Fibroblast of skin of scalp (primary cell): ENCODE measurements at regions not wholly inside any gene's neighbourhood (a gene's known extent, or its start where the extent isn't known, plus 50 kb on each side); places are given as distances from the start of the nearest gene placed in this dataset.
A peak's percentile ranks its signal among the peaks of the same experiment; 100 is the strongest.

Experiments used
- DNase-seq: peaks from one replicate; pipeline ENCODE4 v3.0.0-alpha.2; 2013

DNA sequence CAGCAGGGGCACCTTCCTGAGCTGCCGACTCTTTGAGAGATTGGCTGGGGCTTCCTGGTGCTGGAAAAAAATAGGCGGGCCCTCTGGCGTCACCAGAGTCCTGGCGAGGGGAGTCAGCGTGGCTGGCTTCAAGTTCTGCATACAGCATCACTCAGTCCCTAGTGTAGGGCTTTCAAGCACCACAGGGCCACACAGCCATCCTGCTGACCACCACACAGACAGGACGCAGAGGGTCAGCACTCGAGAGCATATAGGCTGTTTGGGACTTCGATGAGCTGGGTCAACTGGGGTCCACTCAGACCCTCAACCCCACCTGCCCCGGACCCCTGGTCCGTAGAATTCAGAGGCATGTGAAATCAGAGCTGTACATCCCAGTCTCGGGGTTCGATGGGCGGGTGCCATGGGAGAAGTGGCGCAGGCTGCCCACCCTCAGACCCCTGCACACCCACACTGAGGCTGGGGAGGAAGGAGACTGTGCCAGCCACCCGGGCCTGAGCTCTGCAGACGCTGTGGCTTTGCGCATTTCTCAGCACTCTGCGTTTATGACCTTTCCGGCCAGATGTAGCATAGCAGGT is 1131.9 kb downstream of the BRD1 start:
- DNase-seq, result no peak

DNA sequence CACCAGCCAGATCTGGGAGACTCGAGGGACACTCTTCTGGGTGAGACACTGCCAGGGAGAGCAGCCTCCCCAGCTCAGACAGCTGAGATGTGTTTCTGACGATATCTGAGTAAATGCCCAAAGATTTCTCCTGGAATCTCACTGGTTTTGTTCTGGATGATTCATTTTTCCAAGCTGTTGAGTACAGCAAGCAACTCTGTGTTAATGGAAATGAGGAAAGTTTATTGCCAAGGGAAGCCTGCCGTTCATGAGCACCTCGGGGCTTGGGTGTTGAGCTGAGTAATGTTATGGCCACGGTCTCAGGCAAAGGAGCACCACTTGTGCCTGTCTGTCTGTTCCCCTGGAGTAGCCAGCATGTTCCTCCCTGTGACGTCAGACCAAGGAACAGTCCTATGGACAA is 1132.4 kb downstream of the BRD1 start:
- peak; percentile 72 for DNase-seq

DNA sequence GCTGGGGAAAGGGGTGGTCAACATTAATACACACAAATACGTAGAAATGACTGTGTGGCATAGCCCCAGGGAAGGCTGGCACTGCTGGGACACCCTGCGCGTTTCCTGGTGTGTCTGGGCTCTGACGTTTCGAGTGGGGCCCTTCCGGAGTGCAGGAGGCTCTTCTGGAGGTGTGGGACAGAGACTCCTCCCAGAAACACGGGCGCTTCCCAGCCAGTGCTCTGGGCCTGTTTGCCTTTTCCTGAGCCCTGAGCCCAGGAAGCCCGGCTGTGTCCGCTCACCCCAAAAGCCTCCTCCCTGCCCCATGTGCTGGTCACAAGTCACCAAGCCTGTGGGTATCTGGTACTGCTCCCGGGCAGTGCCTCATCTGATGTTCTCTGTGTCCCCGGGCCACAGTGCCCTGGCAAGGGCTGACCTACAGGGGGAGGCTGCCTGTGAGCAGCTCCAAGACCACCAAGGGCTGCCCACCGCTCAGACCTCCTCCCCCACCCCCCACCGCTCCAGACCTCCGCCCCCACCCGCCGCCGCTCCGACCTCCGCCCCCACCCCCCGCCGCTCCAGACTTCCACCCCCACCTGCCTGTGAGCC is 1133.3 kb downstream of the BRD1 start:
- DNase-seq, result no peak

DNA sequence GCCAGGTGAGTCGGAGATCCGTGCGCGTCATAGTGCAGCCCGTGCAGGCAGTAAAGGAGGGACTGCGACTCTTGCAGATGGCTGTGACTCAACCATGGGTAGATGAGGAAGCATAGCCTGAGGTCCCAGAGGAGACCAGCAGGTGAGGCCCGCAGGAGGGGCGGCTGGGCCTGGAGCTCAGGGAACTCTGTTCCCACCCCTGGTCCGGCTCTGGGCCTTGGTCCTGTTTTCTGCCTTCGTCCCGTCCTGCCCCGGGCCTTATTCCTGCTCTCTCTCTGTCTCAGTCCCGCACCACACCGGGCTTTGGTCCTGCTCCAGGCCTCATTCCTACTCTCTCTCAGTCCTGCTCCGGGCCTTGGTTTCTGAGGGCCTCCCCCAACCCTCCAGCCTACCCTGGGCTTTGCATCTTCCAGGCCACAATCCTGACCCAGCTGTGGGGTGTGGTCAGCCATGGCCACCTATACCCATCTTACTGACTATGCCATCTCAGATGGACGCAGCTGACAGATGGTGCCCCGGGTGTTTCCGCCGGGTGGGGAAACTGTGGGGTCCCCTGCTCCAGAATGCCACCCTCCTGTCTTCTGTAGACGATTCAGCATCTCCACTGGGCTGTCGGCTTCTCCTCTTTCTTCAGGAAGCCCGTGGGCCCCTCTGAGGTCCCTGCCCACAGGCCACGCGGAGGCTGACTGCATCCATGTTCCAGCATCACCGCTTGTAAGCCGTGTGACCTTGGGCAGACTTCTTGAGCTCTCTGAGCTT is 1134.1 kb downstream of the BRD1 start:
- no peak for DNase-seq

DNA sequence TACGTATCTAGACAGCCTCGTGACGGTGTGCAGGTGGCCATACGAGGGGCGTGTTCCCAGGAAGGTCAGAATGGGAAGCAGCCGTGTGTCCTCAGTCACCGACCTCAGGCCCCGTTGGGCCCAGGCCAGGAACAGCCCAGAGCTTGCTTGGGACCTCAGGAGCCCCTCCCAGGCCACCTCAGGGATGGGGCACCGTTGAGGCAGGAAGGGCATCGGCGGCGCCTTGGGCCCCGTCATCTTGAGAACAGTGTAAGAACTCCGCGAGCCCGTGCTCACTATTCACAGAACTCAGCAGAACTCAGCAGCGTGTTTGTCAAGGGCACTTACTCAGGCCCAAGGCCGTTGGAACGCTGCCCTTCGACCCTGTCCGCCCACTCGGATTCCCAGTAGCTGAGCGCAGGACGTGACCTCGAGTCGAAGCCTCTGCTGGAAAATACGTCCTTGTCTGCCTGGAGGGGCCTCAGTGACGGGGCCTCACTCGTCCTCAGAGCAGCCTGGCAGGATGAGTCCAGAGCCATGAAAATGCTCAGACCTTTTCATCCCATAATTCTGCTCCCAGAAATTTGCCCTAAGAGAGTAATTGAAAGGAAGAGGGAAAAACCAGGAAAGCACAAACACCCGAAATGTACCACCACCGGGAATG is 1134.8 kb downstream of the BRD1 start:
- DNase-seq, result no peak

DNA sequence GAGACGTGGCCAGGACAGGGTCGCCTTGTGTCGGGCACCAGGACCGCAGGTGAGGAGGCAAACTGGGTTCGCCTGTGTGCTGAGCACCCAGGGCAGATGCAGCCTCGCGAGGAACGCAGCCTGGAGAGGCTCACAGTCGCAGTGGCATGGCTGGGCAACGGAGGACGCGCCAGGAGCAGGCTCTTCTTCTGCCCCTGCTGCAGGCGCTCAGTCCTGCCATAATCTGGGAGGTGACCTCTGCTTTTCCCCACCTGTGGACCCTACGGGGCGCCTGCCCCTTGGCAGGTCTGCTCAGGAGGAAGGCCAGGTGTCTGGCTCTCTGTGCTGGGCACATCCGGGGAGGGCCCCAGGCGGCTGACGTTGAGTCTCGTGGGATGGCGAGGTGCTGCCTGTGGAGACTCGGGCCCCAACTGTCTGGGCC is 1136.2 kb downstream of the BRD1 start:
- no peak for DNase-seq

DNA sequence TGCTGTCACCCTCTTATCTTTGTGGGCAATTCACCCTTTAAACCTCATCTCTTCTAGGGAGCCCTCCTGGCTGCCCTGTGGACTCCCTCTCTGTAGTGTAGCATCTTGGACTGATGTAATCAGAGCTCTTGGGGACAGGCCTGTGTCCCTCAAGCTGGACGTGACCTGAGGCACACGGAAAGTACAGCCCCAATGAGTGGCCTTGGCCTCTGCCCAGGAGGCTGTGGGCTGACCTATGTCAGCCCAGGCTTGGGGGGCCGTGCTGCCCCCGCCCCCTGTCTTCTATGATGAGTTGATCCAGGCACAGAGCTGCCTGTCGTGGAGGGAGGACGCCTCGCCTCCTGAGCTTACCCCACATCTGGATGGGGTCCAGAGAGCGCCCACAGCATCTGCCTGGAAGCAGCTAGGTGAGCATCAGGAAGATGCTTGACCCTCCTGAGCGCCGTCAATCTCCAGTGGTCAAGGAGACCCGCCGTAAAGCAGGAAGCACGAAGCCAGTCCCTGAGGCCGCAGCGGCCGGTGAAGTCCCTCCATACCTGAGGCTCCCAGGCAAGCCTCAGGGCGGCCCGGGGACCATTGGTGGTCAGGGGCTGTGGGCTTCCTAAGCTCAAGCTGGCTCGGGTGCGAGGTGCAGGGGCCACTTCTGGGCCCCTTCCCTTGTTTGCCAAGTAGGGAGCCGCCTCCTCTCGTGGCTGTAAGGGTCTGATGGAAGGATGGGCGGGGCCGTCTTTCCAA is 1136.9 kb downstream of the BRD1 start:
- DNase-seq, result no peak

DNA sequence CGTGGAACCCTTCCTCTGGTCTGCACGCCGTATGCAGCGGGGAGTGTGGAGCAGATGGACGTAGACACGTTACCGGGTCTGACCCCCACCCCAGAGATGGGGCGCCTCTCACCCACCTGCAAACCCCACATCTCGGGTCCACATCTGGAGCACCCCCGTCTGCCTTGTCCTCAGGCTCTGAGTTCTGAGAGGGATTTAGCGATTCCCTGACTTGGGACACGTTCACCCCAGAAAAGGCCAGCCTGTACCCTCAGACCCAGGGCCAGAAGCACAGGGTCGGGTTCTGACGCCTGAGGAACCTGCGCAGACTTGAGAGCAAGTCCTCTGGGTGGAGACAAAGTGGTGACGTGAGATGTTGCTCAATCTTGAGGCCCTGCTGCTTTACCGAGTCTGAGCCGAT is 1138.5 kb downstream of the BRD1 start:
- DNase-seq, result no peak

DNA sequence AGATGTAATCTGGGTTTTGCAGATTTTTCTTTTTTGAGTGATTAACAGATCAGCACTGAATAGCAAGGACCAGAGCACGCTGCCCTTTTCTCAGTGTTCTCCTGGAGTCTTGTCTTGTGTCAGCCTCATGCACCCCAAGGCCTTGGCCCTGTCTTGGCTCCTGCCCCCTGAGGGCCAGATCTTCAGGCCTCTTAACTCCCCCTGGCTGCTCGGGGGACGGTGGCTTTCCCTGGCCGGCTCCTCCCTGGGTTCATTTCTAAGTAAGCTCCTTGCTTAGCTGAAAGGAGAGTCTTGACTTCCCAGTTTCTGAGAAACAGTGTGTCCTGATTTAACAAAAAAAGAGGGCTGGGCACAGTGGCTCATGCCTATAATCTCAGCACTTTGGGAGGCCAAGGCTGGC is 1139.3 kb downstream of the BRD1 start:
- DNase-seq, result no peak

DNA sequence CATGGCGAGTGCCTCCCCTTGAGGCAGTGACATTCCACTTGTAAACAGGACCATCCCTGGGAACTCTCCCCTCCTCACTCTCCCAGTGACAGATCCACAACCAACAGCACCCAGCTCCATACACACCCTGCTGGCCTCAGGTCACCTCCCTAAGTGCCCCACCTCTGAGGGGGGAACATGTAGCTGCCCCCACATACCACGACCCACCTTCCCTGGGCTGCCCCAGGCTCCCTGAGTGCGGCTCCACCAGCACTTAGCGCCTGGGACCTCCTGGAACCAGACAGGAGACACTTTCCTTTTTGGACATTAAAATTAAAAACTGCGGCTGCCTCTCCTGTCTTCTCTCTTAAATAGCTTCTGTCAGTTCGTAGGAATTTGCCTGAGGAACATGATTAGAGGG is 1140.1 kb downstream of the BRD1 start:
- DNase-seq, result no peak

DNA sequence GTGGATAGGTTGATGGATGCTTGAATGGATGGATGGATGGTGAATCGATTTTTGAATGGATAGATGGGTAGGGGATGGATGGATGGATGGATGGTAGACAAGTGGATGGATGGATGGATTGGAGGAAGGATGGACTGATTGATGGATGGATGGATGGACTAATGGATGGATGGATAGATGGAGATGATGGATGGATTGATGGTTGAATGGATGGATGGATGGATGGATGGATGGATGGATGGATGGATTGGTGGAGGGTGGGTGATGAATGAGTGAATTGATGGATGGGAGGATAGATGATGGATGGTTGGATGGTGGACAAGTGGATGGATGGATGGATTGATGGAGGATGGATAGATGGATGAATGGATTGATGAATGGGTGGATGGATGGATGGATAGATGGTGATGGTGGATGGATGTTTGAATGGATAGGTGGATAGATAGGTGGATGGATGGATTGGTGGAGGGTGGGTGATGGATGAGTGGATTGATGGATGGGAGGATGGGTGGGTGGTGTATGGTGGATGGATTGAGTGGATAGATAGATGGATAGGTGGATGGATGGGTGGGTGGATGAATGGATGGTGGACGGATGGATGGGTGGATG is 1140.9 kb downstream of the BRD1 start:
- no peak for DNase-seq

DNA sequence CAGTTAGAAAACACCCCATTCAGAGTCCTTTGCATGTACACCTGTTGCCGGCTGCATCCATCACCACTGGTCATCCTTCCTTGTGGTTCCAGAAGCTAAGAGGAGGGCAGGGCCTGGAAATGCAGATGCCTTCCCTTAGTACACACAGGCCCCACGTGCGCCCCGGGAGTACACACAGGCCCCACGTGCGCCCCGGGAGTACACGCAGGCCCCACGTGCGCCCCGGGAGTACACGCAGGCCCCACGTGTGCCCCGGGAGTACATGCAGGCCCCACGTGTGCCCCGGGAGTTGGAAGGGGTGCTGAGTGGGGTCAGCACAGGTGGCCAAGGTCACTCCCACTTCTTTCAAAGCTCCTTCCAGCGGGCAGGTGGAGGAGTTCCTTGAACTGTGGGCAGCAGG is 1141.9 kb downstream of the BRD1 start:
- DNase-seq, result no peak

DNA sequence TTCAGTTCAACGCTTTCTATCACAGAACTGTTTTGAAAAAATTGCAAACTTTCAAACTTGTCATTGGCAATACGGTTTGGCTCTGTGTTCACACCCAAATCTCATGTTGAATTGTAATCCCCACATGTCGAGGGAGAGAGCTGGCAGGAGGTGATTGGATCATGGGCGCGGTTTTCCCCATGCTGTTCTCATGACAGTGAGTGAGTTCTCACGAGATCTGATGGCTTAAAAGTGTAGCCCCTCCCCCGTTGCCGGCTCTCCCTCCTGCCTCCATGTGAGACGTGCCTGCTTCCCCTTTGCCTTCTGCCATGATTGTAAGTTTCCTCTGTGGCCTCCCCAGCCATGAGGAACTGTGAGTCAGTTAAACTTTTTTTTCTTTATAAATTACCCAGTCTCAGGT is 1144.0 kb downstream of the BRD1 start:
- no peak for DNase-seq

DNA sequence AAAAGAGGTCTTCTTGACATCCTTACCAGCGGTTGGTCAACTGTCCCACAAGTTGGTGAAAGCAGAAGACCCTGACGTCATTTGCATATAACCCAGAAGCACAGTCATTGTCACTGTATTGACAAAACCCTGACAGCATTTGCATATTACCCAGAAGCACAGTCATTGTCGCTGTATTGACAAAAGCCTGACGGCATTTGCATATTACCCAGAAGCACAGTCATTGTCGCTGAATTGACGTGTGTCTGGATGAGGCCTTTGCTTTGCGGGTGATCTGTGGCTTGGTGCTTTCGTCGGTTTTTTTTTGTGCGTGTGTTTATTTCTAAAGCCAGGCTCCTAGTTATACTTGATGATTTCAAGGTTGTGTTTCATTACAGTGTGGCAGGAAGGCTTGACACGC is 1145.2 kb downstream of the BRD1 start:
- no peak for DNase-seq

DNA sequence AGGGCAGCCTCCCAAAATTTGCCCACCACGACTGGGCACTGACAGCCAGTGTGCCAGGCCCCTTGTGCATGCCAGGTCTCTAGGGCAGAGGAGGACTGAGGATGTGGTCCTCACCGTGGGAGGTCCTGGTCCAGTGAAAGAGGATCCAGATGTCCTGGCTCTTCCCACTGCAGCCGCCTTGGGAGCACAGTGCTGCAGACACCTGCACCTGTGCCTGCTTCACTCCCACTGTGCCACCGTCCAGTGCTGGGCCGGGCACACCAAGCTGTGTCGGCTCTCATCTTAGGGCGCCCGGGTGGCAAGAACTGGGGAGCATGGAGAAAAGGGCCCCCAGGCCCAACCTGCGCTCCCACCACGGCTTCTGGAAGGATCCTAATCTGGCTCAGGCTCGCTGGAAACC is 1147.1 kb downstream of the BRD1 start:
- DNase-seq, result no peak

DNA sequence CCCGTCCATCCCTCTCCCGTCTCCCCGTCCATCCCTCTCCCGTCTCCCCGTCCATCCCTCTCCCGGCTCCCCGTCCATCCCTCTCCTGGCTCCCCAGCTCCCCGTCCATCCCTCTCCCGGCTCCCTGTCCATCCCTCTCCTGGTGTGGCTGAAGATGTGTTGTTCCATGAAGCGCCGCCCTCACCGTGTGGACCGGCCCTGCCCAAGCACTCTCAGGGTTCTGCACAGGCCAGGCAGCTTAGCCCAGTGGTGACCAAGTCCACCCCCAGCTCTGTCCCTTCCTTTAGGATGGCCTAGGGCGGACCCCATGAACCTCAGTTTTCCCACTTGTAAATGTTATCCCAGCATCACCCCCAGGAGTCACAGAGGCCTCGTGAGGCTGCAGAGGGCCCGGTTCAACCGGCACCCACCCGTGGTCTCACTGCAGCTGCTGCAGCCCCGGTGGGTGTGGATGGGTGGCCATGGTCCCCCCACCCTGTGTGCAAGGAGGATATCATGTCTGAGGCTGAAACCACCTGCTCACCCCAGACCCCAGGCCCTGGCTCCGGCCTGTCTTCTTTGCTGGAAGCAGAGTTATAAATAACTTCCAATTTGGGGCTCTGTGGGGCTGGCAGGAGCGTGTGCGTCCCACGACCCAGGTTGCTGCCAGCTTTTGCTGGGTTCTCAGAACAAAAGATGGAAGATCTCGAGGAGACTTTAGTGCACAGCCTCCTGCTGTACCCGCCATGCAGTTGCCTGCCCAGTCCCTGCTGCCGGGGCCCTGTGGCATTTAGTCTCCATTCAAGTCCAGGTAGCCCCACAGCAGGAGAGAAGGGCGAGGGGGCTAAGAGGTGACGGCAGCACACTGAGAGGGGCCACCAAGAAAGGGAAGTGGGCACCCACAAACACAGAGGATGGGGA is 1147.8 kb downstream of the BRD1 start:
- DNase-seq, result no peak

DNA sequence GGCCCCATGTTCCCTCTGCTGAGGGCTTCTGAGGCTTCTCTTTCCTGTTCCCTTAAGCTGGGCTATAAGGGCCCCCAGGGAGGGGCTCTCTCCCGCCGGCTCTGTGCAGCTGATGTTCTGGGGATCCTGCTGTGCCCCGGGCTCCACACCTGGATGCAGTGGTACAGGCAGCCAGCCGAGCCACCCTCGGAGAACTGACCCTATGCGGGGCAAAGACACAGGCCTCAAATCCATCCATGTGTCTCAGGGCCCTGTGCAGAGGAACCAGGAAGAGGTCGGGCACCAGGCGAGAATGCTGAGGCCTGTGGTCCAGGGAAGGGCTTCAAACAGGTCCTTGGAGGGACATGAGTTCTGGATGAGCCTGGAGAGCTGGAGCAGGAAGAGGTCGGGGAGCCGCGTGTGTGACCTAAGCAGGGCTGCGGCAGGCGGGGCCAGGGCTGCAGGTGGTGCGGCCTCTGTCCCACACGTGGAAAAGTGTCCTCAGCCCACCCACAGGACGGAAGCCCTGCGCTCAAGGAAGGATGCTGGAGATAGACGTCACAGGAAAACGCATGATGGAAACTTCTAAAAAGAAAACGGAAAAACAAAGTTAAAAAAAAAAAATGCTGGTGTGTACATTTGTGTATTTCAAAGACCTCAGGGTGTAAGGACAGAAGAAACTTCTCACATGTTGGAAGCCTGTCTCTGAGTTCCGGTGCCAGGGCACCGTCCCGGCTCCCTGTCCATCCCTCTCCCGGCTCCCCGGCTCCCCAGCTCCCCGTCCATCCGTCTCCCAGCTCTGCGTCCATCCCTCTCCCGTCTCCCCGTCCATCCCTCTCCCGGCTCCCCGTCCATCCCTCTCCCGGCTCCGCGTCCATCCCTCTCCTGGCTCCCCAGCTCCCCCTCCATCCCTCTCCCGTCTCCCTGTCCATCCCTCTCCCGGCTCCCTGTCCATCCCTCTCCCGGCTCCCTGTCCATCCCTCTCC is 1149.2 kb downstream of the BRD1 start:
- DNase-seq, result no peak

DNA sequence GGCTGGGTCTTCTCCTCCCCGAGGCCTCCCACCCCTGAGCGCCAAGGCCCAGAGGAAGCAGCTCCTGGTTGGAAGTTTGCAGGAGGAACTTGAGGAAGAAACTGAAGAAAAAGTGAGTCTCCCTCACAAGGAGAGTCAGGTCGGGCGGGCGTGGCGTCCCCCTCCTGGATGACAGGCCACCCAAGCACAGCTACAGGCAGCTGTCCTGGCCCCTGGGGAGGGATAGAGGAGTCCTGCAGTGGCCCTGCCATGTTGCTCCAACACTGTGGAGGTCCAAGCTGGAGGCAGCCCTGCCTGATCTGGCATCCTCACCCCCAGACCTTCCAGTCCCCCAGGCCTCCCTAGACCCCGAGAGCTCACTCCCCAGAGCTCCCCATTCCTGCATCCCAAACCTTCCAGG is 1150.1 kb downstream of the BRD1 start:
- DNase-seq, result no peak

DNA sequence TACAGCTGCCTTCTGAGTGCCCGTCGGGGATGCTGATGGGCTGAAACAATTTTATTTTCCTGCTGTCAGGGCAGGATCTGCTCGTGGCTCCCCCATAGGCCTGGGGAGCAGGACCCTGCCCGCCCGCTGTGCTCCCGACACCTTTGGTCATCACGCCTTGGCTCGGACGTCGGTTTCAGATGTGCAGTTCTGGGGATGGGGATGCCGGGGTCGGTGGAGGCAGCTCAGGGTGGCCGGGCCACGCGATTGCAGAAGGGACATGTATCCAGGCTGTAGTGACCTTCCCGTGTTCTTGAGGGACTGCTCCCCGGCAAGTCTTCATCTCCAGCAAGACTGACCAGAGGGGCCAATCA is 1150.5 kb downstream of the BRD1 start:
- DNase-seq, result no peak
